ENCODE measurements at regions not wholly inside any gene's neighbourhood (a gene's known extent, or its start where the extent isn't known, plus 50 kb on each side); places are given as distances from the start of the nearest gene placed in this dataset.

DNA sequence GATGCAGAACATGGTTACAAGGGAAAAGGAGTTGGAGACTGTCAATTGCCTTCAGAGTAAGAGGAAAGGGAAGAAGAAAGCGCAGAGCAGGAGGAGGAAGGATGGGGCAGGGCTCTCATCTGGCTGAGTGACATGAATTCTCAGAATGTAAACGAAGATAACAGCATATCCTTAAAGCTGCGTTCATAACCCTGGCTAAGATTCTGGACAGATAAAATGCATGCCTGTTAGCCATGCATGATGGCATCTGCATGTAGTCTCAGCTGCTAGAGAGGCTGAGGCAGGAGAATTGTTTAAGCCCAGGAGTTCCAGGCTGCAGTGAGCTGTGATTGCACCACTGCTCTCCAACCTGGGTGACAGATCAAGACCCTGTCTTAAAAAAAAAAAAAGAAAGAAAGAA lies 493.5 kb upstream of the PRKX start:
- DNase-seq (ENCODE audit: extremely low read depth in 1 of 4, low spot score in 3 of 4) (no peak), ATAC-seq (no peak), FAIRE-seq (no peak)
- H3K9me3 ChIP-seq (replicated peaks; ENCODE audit: control insufficient read depth, insufficient read depth, low read depth, low read length): no peaks in the 10 kb centered on the region
- no peaks in the 10 kb centered on the region for H3K79me2 ChIP-seq (ENCODE audit: control insufficient read depth, insufficient read depth, low read length)
- no peaks in the 10 kb centered on the region for H4K20me1 ChIP-seq (replicated peaks; ENCODE audit: control insufficient read depth, insufficient read depth, low read length)
- H2AFZ ChIP-seq (ENCODE audit: low read depth, low read length): no peak overlapping the region
- TF ChIP-seq U2AF1 (optimal IDR thresholded peaks at IDR 0.05; ENCODE audit: low read depth, low read length): no peak
- TF ChIP-seq HMG20A (CRISPR knock-in tag; conservative IDR thresholded peaks at IDR 0.05): no peak
- no peak for TF ChIP-seq BRF1 (IDR thresholded peaks at IDR 0.05; ENCODE audit: borderline replicate concordance, extremely low read depth, insufficient read length)
- TF ChIP-seq ZFP1 (CRISPR knock-in tag; IDR thresholded peaks at IDR 0.05): no peak
- no peak for TF ChIP-seq RFX1 (IDR thresholded peaks at IDR 0.05)
- no peak for TF ChIP-seq THRAP3 (IDR thresholded peaks at IDR 0.05; ENCODE audit: borderline replicate concordance)
- TF ChIP-seq XRCC4 (IDR thresholded peaks at IDR 0.05; ENCODE audit: extremely low read depth, insufficient read depth, insufficient read length): no peak
- TF ChIP-seq SRSF9 (IDR thresholded peaks at IDR 0.05; ENCODE audit: borderline replicate concordance, low read depth, low read length): no peak
- no peak for TF ChIP-seq EP300 (IDR thresholded peaks at IDR 0.05; ENCODE audit: low read length)
- no peak for TF ChIP-seq DNMT1 (IDR thresholded peaks at IDR 0.05)
- TF ChIP-seq, protein P1, sequence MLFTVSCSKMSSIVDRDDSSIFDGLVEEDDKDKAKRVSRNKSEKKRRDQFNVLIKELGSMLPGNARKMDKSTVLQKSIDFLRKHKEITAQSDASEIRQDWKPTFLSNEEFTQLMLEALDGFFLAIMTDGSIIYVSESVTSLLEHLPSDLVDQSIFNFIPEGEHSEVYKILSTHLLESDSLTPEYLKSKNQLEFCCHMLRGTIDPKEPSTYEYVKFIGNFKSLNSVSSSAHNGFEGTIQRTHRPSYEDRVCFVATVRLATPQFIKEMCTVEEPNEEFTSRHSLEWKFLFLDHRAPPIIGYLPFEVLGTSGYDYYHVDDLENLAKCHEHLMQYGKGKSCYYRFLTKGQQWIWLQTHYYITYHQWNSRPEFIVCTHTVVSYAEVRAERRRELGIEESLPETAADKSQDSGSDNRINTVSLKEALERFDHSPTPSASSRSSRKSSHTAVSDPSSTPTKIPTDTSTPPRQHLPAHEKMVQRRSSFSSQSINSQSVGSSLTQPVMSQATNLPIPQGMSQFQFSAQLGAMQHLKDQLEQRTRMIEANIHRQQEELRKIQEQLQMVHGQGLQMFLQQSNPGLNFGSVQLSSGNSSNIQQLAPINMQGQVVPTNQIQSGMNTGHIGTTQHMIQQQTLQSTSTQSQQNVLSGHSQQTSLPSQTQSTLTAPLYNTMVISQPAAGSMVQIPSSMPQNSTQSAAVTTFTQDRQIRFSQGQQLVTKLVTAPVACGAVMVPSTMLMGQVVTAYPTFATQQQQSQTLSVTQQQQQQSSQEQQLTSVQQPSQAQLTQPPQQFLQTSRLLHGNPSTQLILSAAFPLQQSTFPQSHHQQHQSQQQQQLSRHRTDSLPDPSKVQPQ (CRISPR knock-in tag; IDR thresholded peaks at IDR 0.05; ENCODE audit: borderline replicate concordance): no peak
- no peak for TF ChIP-seq SIN3A (IDR thresholded peaks at IDR 0.05; ENCODE audit: borderline replicate concordance in 2 of 2, control insufficient read depth in 1 of 2, low read depth in 2 of 2, low read length in 2 of 2)
- TF ChIP-seq MCM2 (IDR thresholded peaks at IDR 0.05; ENCODE audit: low read depth): no peak
- TF ChIP-seq, protein P2, sequence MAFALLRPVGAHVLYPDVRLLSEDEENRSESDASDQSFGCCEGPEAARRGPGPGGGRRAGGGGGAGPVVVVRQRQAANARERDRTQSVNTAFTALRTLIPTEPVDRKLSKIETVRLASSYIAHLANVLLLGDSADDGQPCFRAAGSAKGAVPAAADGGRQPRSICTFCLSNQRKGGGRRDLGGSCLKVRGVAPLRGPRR (CRISPR knock-in tag; IDR thresholded peaks at IDR 0.05): no peak
- no peak for TF ChIP-seq SMC3 (conservative IDR thresholded peaks at IDR 0.05; ENCODE audit: insufficient read depth, low read depth, low read length)
- TF ChIP-seq ZNF444 (CRISPR knock-in tag; IDR thresholded peaks at IDR 0.05): no peak
- no peak for TF ChIP-seq SRF (CRISPR knock-in tag; IDR thresholded peaks at IDR 0.05)
- TF ChIP-seq TARDBP (IDR thresholded peaks at IDR 0.05): no peak
- H3K9ac ChIP-seq (ENCODE audit: insufficient read depth in 1 of 2, low read depth in 2 of 2, low read length in 2 of 2): no peak overlapping the region
- ChIA-PET POLR2A (no interaction called here), CTCF (ENCODE audit: low intra/inter-chr PET ratio) (no interaction called here)
- no peaks in the 10 kb centered on the region for H3K9me1 ChIP-seq (ENCODE audit: control insufficient read depth, insufficient read depth, low read length)
- H3K36me3 ChIP-seq (ENCODE audit: control insufficient read depth, insufficient read depth, low read length): no peaks in the 10 kb centered on the region
- BruUV-seq (replicated peaks): no TSS peak
- H3K27me3 ChIP-seq (ENCODE audit: control insufficient read depth in 2 of 2, insufficient read depth in 2 of 2, low read length in 2 of 2): no peaks in the 10 kb centered on the region
- H3K4me3 ChIP-seq: no peak overlapping the region
- no peak overlapping the region for H3K4me2 ChIP-seq (ENCODE audit: insufficient read depth, low read length)
- no peaks in the 10 kb centered on the region for H3K4me1 ChIP-seq (replicated peaks in 1 of 2; ENCODE audit: control insufficient read depth in 2 of 2, insufficient read depth in 2 of 2, low read length in 2 of 2)
- intact Hi-C loops (cut with micrococcal nuclease): no loop called here
- WGBS (ENCODE audit: insufficient coverage, low coverage, missing lambda C conversion rate): 0% methylated on average over 2 of the region's 3 CpGs
- in situ Hi-C loops (cut with MboI): no loop called here
- no peak overlapping the region for H3K27ac ChIP-seq (ENCODE audit: extremely low read depth, low read depth, low read length)
